ENCODE measurements at regions not wholly inside any gene's neighbourhood (a gene's known extent, or its start where the extent isn't known, plus 50 kb on each side); places are given as distances from the start of the nearest gene placed in this dataset.

- no peak for TF ChIP-seq CTCF (conservative IDR thresholded peaks at IDR 0.05; ENCODE audit: low read depth)
- DNase-seq (ENCODE audit: low spot score), result no peak
- POLR2A ChIA-PET (ENCODE audit: low non-redundant PET), result no interaction called here
- no peak overlapping the region for H3K27ac ChIP-seq
- CTCF ChIA-PET, result interaction anchor here (0.6 kb wide), 1 partner anchor 54 kb away, joined by 3 read pairs; no protein-coding TSS in a partner anchor
These were observed 244.3 kb downstream of the ACTR3 start for GRCh38 chr2:114134146-114134545.

GRCh38 chr2:114139542-114139941 lies 249.7 kb downstream of the ACTR3 start:
- no peak for TF ChIP-seq CTCF (conservative IDR thresholded peaks at IDR 0.05; ENCODE audit: low read depth)
- POLR2A ChIA-PET (ENCODE audit: low non-redundant PET), result no interaction called here
- CTCF ChIA-PET, result no interaction called here
- no peak for DNase-seq (ENCODE audit: low spot score)
- no peak overlapping the region for H3K27ac ChIP-seq

- CTCF ChIA-PET, result interaction anchor here (0.6 kb wide), 1 partner anchor 77 kb away, joined by 3 read pairs; no protein-coding TSS in a partner anchor
- no peak for DNase-seq (ENCODE audit: low spot score)
- H3K27ac ChIP-seq, result no peak overlapping the region
- no peak for TF ChIP-seq CTCF (conservative IDR thresholded peaks at IDR 0.05; ENCODE audit: low read depth)
- POLR2A ChIA-PET (ENCODE audit: low non-redundant PET), result no interaction called here
These were observed 266.6 kb downstream of the ACTR3 start for GRCh38 chr2:114156366-114157056.

GRCh38 chr2:114157057-114157385 lies 267.1 kb downstream of the ACTR3 start:
- no peak for TF ChIP-seq CTCF (conservative IDR thresholded peaks at IDR 0.05; ENCODE audit: low read depth)
- ChIA-PET CTCF (interaction anchor here (0.6 kb wide), 1 partner anchor 78 kb away, joined by 3 read pairs; no protein-coding TSS in a partner anchor), POLR2A (ENCODE audit: low non-redundant PET) (no interaction called here)
- DNase-seq (ENCODE audit: low spot score), result no peak
- no peak overlapping the region for H3K27ac ChIP-seq

- ChIA-PET POLR2A (ENCODE audit: low non-redundant PET) (no interaction called here), CTCF (no interaction called here)
- DNase-seq (ENCODE audit: low spot score), result no peak
- no peak for TF ChIP-seq CTCF (conservative IDR thresholded peaks at IDR 0.05; ENCODE audit: low read depth)
- H3K27ac ChIP-seq, result no peak overlapping the region
These were observed 270.5 kb downstream of the ACTR3 start for GRCh38 chr2:114160263-114160981.

GRCh38 chr2:114161371-114161770 lies 271.5 kb downstream of the ACTR3 start:
- DNase-seq (ENCODE audit: low spot score), result no peak
- ChIA-PET CTCF (no interaction called here), POLR2A (ENCODE audit: low non-redundant PET) (no interaction called here)

More at GRCh38 chr2:114161371-114161770, 271.5 kb downstream of the ACTR3 start:
- no peak for TF ChIP-seq CTCF (conservative IDR thresholded peaks at IDR 0.05; ENCODE audit: low read depth)
- no peak overlapping the region for H3K27ac ChIP-seq

All from RWPE1 (cell line).